Astrocyte (in vitro differentiated cells and primary cell): ENCODE measurements at regions not wholly inside any gene's neighbourhood (a gene's known extent, or its start where the extent isn't known, plus 50 kb on each side); places are given as distances from the start of the nearest gene placed in this dataset.

ENCODE experiments used
- DNase-seq: peaks from one replicate; pipeline ENCODE4 v3.0.0-alpha.2; 2010; ENCODE audit warnings: low read depth
- FAIRE-seq: peaks from 2 replicates; lab custom pipeline; 2011; peaks lifted over from hg19 to GRCh38; lab: Jason Lieb, UNC
- H2AFZ ChIP-seq: 2 replicates; pipeline ENCODE4 v1.6.0; 2012; ENCODE audit warnings: low read depth, low read length, inconsistent platforms
- H3K27ac ChIP-seq: 2 replicates; pipeline ENCODE4 v1.5.1; 2011; ENCODE audit warnings: low read depth, low read length, inconsistent platforms
- H3K27me3 ChIP-seq: 2 replicates; pipeline ENCODE4 v1.6.0; 2011; ENCODE audit warnings: low read length, inconsistent platforms; ENCODE audit not compliant: insufficient read depth
- H3K36me3 ChIP-seq: 2 replicates; pipeline ENCODE4 v1.5.1; 2011; ENCODE audit warnings: low read length, inconsistent platforms; ENCODE audit not compliant: insufficient read depth
- H3K4me1 ChIP-seq: 2 replicates; pipeline ENCODE4 v1.5.1; 2011; ENCODE audit warnings: low read length, inconsistent platforms; ENCODE audit not compliant: insufficient read depth
- H3K4me2 ChIP-seq: 2 replicates; pipeline ENCODE4 v1.6.0; 2012; ENCODE audit warnings: low read length, inconsistent platforms
- H3K4me3 ChIP-seq: 2 replicates; pipeline ENCODE4 v1.5.1; 2011; ENCODE audit warnings: low read depth, mild to moderate bottlenecking, low read length, inconsistent platforms; ENCODE audit not compliant: insufficient read depth
- H3K79me2 ChIP-seq: 2 replicates; pipeline ENCODE4 v1.6.0; 2012; ENCODE audit warnings: mild to moderate bottlenecking, low read length, inconsistent platforms; ENCODE audit not compliant: insufficient read depth
- H3K9ac ChIP-seq: 2 replicates; pipeline ENCODE4 v1.6.0; 2012; ENCODE audit warnings: mild to moderate bottlenecking, low read length, inconsistent platforms
- H3K9me3 ChIP-seq: 2 replicates; pipeline ENCODE4 v1.5.1; 2012; ENCODE audit warnings: low read depth, mild to moderate bottlenecking, low read length, inconsistent platforms; ENCODE audit not compliant: insufficient read depth
- H4K20me1 ChIP-seq: 2 replicates; pipeline ENCODE4 v1.6.0; 2012; ENCODE audit warnings: low read length, inconsistent platforms; ENCODE audit not compliant: insufficient read depth
- H3K27ac Mint-ChIP-seq: one replicate; pipeline ENCODE4 v1.8.0; 2021; ENCODE audit warnings: mild to moderate bottlenecking, mixed read lengths; ENCODE audit not compliant: unreplicated experiment
- H3K27me3 Mint-ChIP-seq: one replicate; pipeline ENCODE4 v1.8.0; 2021; ENCODE audit warnings: low read depth, mixed read lengths; ENCODE audit not compliant: unreplicated experiment
- H3K36me3 Mint-ChIP-seq: one replicate; pipeline ENCODE4 v1.8.0; 2021; ENCODE audit warnings: low read depth, mixed read lengths; ENCODE audit not compliant: unreplicated experiment
- H3K4me1 Mint-ChIP-seq: one replicate; pipeline ENCODE4 v1.8.0; 2021; ENCODE audit warnings: low read depth, mixed read lengths; ENCODE audit not compliant: unreplicated experiment
- H3K4me3 Mint-ChIP-seq: one replicate; pipeline ENCODE4 v1.8.0; 2021; ENCODE audit warnings: mild to moderate bottlenecking, moderate library complexity, mixed read lengths; ENCODE audit not compliant: unreplicated experiment
- H3K9me3 Mint-ChIP-seq: one replicate; pipeline ENCODE4 v1.8.0; 2021; ENCODE audit warnings: mild to moderate bottlenecking, mixed read lengths; ENCODE audit not compliant: unreplicated experiment
- CTCF ChIP-seq: IDR thresholded peaks from 2 replicates; pipeline ENCODE4 v1.5.1; 2011; ENCODE audit warnings: low read depth, mild to moderate bottlenecking, inconsistent platforms, low read length, moderate library complexity; ENCODE audit not compliant: insufficient read depth
- EZH2 ChIP-seq: IDR thresholded peaks from 2 replicates; pipeline ENCODE4 v1.6.1; 2012; ENCODE audit warnings: mild to moderate bottlenecking, low read length, inconsistent platforms; ENCODE audit not compliant: insufficient read depth

- no peaks in the 10 kb centered on the region for H3K27me3 Mint-ChIP-seq
- H3K4me3 ChIP-seq: peak overlapping the region; percentile 74
- FAIRE-seq (no peak), DNase-seq (peak; percentile 99)
- H3K9me3 Mint-ChIP-seq: peaks cover 3% of the 10 kb centered on the region
- peak overlapping the region; percentile 97 for H3K27ac Mint-ChIP-seq
- no peak for TF ChIP-seq CTCF
- no peak for TF ChIP-seq EZH2
- H3K4me3 Mint-ChIP-seq: peak overlapping the region; percentile 90
- H3K36me3 ChIP-seq: no peaks in the 10 kb centered on the region
- peaks cover 4% of the 10 kb centered on the region for H3K79me2 ChIP-seq
- peak overlapping the region; percentile 79 for H2AFZ ChIP-seq
- H3K27me3 ChIP-seq: no peaks in the 10 kb centered on the region
- H3K9me3 ChIP-seq: peaks cover 3% of the 10 kb centered on the region
- peak overlapping the region; percentile 88 for H3K4me2 ChIP-seq
- no peaks in the 10 kb centered on the region for H3K36me3 Mint-ChIP-seq
- H3K4me1 Mint-ChIP-seq: peaks cover 15% of the 10 kb centered on the region
- peaks cover 9% of the 10 kb centered on the region for H3K4me1 ChIP-seq
- H3K27ac ChIP-seq: peak overlapping the region; percentile 91
- H3K9ac ChIP-seq: peak overlapping the region; percentile 89
- H4K20me1 ChIP-seq: no peaks in the 10 kb centered on the region
Measured at GRCh38 chr2:64751286-64752260, 97.9 kb upstream of the SERTAD2 start.

- no peak overlapping the region for H3K9ac ChIP-seq
- H3K36me3 ChIP-seq: no peaks in the 10 kb centered on the region
- H4K20me1 ChIP-seq: no peaks in the 10 kb centered on the region
- peaks cover 3% of the 10 kb centered on the region for H3K9me3 ChIP-seq
- DNase-seq (no peak), FAIRE-seq (no peak)
- H3K4me1 Mint-ChIP-seq: peaks cover 15% of the 10 kb centered on the region
- H3K4me3 Mint-ChIP-seq: no peak overlapping the region
- H3K9me3 Mint-ChIP-seq: peaks cover 3% of the 10 kb centered on the region
- no peak overlapping the region for H3K4me3 ChIP-seq
- no peaks in the 10 kb centered on the region for H3K27me3 Mint-ChIP-seq
- TF ChIP-seq CTCF (no peak), EZH2 (no peak)
- no peaks in the 10 kb centered on the region for H3K36me3 Mint-ChIP-seq
- no peak overlapping the region for H3K4me2 ChIP-seq
- H3K4me1 ChIP-seq: peaks cover 9% of the 10 kb centered on the region
- H3K79me2 ChIP-seq: peaks cover 4% of the 10 kb centered on the region
- H3K27ac ChIP-seq: no peak overlapping the region
- no peak overlapping the region for H3K27ac Mint-ChIP-seq
- no peaks in the 10 kb centered on the region for H3K27me3 ChIP-seq
- no peak overlapping the region for H2AFZ ChIP-seq
Measured at GRCh38 chr2:64753399-64753798, 99.7 kb upstream of the SERTAD2 start.

- peaks cover 3% of the 10 kb centered on the region for H3K9me3 Mint-ChIP-seq
- H3K36me3 Mint-ChIP-seq: no peaks in the 10 kb centered on the region
- H3K27ac ChIP-seq: no peak overlapping the region
- no peak for DNase-seq
- no peaks in the 10 kb centered on the region for H3K36me3 ChIP-seq
- H3K4me1 ChIP-seq: peaks cover 9% of the 10 kb centered on the region
- H3K27ac Mint-ChIP-seq: no peak overlapping the region
- H4K20me1 ChIP-seq: no peaks in the 10 kb centered on the region
- H2AFZ ChIP-seq: no peak overlapping the region
- no peak overlapping the region for H3K4me3 ChIP-seq
- H3K9me3 ChIP-seq: peaks cover 3% of the 10 kb centered on the region
- no peaks in the 10 kb centered on the region for H3K27me3 ChIP-seq
- H3K27me3 Mint-ChIP-seq: no peaks in the 10 kb centered on the region
- no peak for FAIRE-seq
- no peak overlapping the region for H3K4me3 Mint-ChIP-seq
- no peak for TF ChIP-seq EZH2
- TF ChIP-seq CTCF: no peak
- peaks cover 10% of the 10 kb centered on the region for H3K4me1 Mint-ChIP-seq
- H3K4me2 ChIP-seq: no peak overlapping the region
- H3K79me2 ChIP-seq: no peaks in the 10 kb centered on the region
- no peak overlapping the region for H3K9ac ChIP-seq
Measured at GRCh38 chr2:64754570-64754969, 100.9 kb upstream of the SERTAD2 start.
